ENCODE measurements at regions not wholly inside any gene's neighbourhood (a gene's known extent, or its start where the extent isn't known, plus 50 kb on each side); places are given as distances from the start of the nearest gene placed in this dataset.

- TF ChIP-seq YY1 (IDR thresholded peaks at IDR 0.05; ENCODE audit: low read depth): no peak
- TF ChIP-seq EGR1 (IDR thresholded peaks at IDR 0.05): no peak
- TF ChIP-seq, protein P1, sequence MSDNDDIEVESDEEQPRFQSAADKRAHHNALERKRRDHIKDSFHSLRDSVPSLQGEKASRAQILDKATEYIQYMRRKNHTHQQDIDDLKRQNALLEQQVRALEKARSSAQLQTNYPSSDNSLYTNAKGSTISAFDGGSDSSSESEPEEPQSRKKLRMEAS (IDR thresholded peaks at IDR 0.05): no peak
- TF ChIP-seq TAF1 (IDR thresholded peaks at IDR 0.05; ENCODE audit: low read depth): no peak
- no peak for TF ChIP-seq NFIC (IDR thresholded peaks at IDR 0.05)
- no peak for TF ChIP-seq CEBPB (IDR thresholded peaks at IDR 0.05)
- TF ChIP-seq, protein P2, sequence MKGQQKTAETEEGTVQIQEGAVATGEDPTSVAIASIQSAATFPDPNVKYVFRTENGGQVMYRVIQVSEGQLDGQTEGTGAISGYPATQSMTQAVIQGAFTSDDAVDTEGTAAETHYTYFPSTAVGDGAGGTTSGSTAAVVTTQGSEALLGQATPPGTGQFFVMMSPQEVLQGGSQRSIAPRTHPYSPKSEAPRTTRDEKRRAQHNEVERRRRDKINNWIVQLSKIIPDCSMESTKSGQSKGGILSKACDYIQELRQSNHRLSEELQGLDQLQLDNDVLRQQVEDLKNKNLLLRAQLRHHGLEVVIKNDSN (IDR thresholded peaks at IDR 0.05): peak; percentile 53
- TF ChIP-seq REST (IDR thresholded peaks at IDR 0.05; ENCODE audit: low read depth): no peak
- no peak for TF ChIP-seq EP300 (IDR thresholded peaks at IDR 0.05; ENCODE audit: borderline replicate concordance)
- no peak for TF ChIP-seq FOXM1 (IDR thresholded peaks at IDR 0.05; ENCODE audit: borderline replicate concordance, low read depth)
These were observed 70.7 kb upstream of the E2F8 start for GRCh38 chr11:19311308-19312030.

Data from Ishikawa (cell line).